Keratinocyte (primary cell): ENCODE measurements at regions not wholly inside any gene's neighbourhood (a gene's known extent, or its start where the extent isn't known, plus 50 kb on each side); places are given as distances from the start of the nearest gene placed in this dataset.

Experiments used
- DNase-seq: peaks from one replicate; pipeline ENCODE4 v3.0.0-alpha.2; 2011; ENCODE audit warnings: low read depth, missing footprints, low spot score
- FAIRE-seq: peaks from 2 replicates; lab custom pipeline; 2011; peaks lifted over from hg19 to GRCh38; lab: Jason Lieb, UNC
- H2AFZ ChIP-seq: 2 replicates; pipeline ENCODE4 v1.6.0; 2012; ENCODE audit warnings: low read length, control low read depth, inconsistent platforms; ENCODE audit not compliant: control insufficient read depth
- H3K27ac ChIP-seq: 2 replicates; pipeline ENCODE4 v1.5.1; 2011; ENCODE audit warnings: low read length; ENCODE audit not compliant: control insufficient read depth, insufficient read depth
- H3K27me3 ChIP-seq: 3 replicates; pipeline ENCODE4 v1.6.0; 2011; ENCODE audit warnings: low read length; ENCODE audit not compliant: control insufficient read depth, insufficient read depth; ENCODE audit errors: extremely low read depth
- H3K36me3 ChIP-seq, 2 experiments: 2 replicates in 1 of 2; 3 replicates in 1 of 2; pipeline ENCODE4 v1.5.1; 2011; ENCODE audit warnings: low read length in 2 of 2, mild to moderate bottlenecking in 1 of 2; ENCODE audit not compliant: control insufficient read depth in 2 of 2, insufficient read depth in 2 of 2; ENCODE audit errors: extremely low read depth in 1 of 2
- H3K4me1 ChIP-seq: 3 replicates; pipeline ENCODE4 v1.5.1; 2011; ENCODE audit warnings: low read length; ENCODE audit not compliant: control insufficient read depth, insufficient read depth; ENCODE audit errors: extremely low read depth
- H3K4me2 ChIP-seq: 3 replicates; pipeline ENCODE4 v1.6.0; 2011; ENCODE audit warnings: low read depth, low read length; ENCODE audit not compliant: control insufficient read depth, insufficient read depth; ENCODE audit errors: extremely low read depth
- H3K4me3 ChIP-seq, 3 experiments: fragments of 200-600 bp in 1 of 3; sonication (generic) in 1 of 3; 2 replicates in 2 of 3; 3 replicates in 1 of 3; pipeline ENCODE4 v1.5.1; 2011 to 2016; ENCODE audit warnings: low read length in 3 of 3, mild to moderate bottlenecking in 3 of 3, control low read depth in 2 of 3, inconsistent platforms in 1 of 3, low read depth in 1 of 3, mixed read lengths in 1 of 3, mixed run types in 1 of 3, moderate library complexity in 1 of 3; ENCODE audit not compliant: control insufficient read depth in 2 of 3, insufficient read depth in 2 of 3; ENCODE audit errors: extremely low read depth in 1 of 3
- H3K79me2 ChIP-seq: 2 replicates; pipeline ENCODE4 v1.6.0; 2012; ENCODE audit warnings: low read length; ENCODE audit not compliant: control insufficient read depth, insufficient read depth
- H3K9ac ChIP-seq: 3 replicates; pipeline ENCODE4 v1.6.0; 2011; ENCODE audit warnings: low read length; ENCODE audit not compliant: control insufficient read depth, insufficient read depth; ENCODE audit errors: extremely low read depth
- H3K9me1 ChIP-seq: 3 replicates; pipeline ENCODE4 v1.6.0; 2011; ENCODE audit warnings: low read length; ENCODE audit not compliant: control insufficient read depth, insufficient read depth; ENCODE audit errors: extremely low read depth
- H3K9me3 ChIP-seq: 2 replicates; pipeline ENCODE4 v1.5.1; 2012; ENCODE audit warnings: low read depth, low read length; ENCODE audit not compliant: control insufficient read depth
- H4K20me1 ChIP-seq: 3 replicates; pipeline ENCODE4 v1.6.0; 2011; ENCODE audit warnings: low read length; ENCODE audit not compliant: control insufficient read depth, insufficient read depth; ENCODE audit errors: extremely low read depth
- CTCF ChIP-seq, 3 experiments: IDR thresholded peaks in 1 of 3; conservative IDR thresholded peaks in 1 of 3; optimal IDR thresholded peaks in 1 of 3; 2 replicates in 2 of 3; 3 replicates in 1 of 3; pipeline versions ENCODE3 to v1.5.1; 2011; ENCODE audit warnings: low read length in 3 of 3, mild to moderate bottlenecking in 3 of 3, moderate library complexity in 2 of 3, control low read depth in 1 of 3, inconsistent platforms in 1 of 3; ENCODE audit not compliant: insufficient read depth in 2 of 3; ENCODE audit errors: extremely low read depth in 1 of 3
- EZH2 ChIP-seq: IDR thresholded peaks from one replicate; pipeline ENCODE4 v1.6.1; 2012; ENCODE audit warnings: inconsistent platforms, mild to moderate bottlenecking, low read length, moderate library complexity
- dilution Hi-C: fragments of 300-500 bp; cut with MboI; formaldehyde crosslinking; loops from one replicate; pipeline ENCODE4 v1.7.0; 2020; ENCODE audit warnings: low sequenced_read_pairs; ENCODE audit not compliant: extremely low pct_ligation_motif_present

- no peaks in the 10 kb centered on the region for H3K36me3 ChIP-seq
- H3K4me3 ChIP-seq, result no peak overlapping the region
- DNase-seq (no peak), FAIRE-seq (no peak)
- no peak overlapping the region for H3K9ac ChIP-seq
- H3K9me3 ChIP-seq, result no peaks in the 10 kb centered on the region
- H3K4me1 ChIP-seq, result no peaks in the 10 kb centered on the region
- no peak overlapping the region for H2AFZ ChIP-seq
- no peaks in the 10 kb centered on the region for H4K20me1 ChIP-seq
- no peaks in the 10 kb centered on the region for H3K27me3 ChIP-seq
- H3K27ac ChIP-seq, result no peak overlapping the region
- no peaks in the 10 kb centered on the region for H3K9me1 ChIP-seq
- H3K79me2 ChIP-seq, result no peaks in the 10 kb centered on the region
- dilution Hi-C loops, result no loop called here
- no peak overlapping the region for H3K4me2 ChIP-seq
- TF ChIP-seq EZH2 (no peak), CTCF (optimal IDR thresholded peaks at IDR 0.05 in 1 of 3, IDR thresholded peaks at IDR 0.05 in 1 of 3, conservative IDR thresholded peaks at IDR 0.05 in 1 of 3; ENCODE audit: extremely low read depth in 1 of 3, insufficient read depth in 2 of 3, low read length in 3 of 3) (no peak)
Observed at GRCh38 chr2:176821350-176821749, 391.2 kb upstream of the HNRNPA3 start.

GRCh38 chr2:176822060-176822459 is 390.5 kb upstream of the HNRNPA3 start:
- Histone ChIP-seq H3K9me3 (no peaks in the 10 kb centered on the region), H3K27me3 (no peaks in the 10 kb centered on the region), H3K9ac (no peak overlapping the region), H4K20me1 (no peaks in the 10 kb centered on the region), H3K27ac (no peak overlapping the region), H3K79me2 (no peaks in the 10 kb centered on the region), H3K36me3 (no peaks in the 10 kb centered on the region), H2AFZ (no peak overlapping the region), H3K9me1 (no peaks in the 10 kb centered on the region), H3K4me2 (no peak overlapping the region), H3K4me1 (no peaks in the 10 kb centered on the region), H3K4me3 (no peak overlapping the region)
- dilution Hi-C loops, result no loop called here
- no peak for TF ChIP-seq CTCF (optimal IDR thresholded peaks at IDR 0.05 in 1 of 3, IDR thresholded peaks at IDR 0.05 in 1 of 3, conservative IDR thresholded peaks at IDR 0.05 in 1 of 3; ENCODE audit: extremely low read depth in 1 of 3, insufficient read depth in 2 of 3, low read length in 3 of 3)
- no peak for TF ChIP-seq EZH2
- FAIRE-seq (no peak), DNase-seq (no peak)
